PC-9 (cell line): ENCODE measurements at regions not wholly inside any gene's neighbourhood (a gene's known extent, or its start where the extent isn't known, plus 50 kb on each side); places are given as distances from the start of the nearest gene placed in this dataset.

Source experiments
- EZH2 ChIP-seq: fragments of 200-600 bp; sonication (generic); IDR thresholded peaks from 2 replicates; pipeline ENCODE4 v1.8.0; 2017; ENCODE audit warnings: antibody characterized with exemption, low read depth
- TF ChIP-seq, protein P1 (sequence below): fragments of 200-600 bp; sonication (generic); conservative IDR thresholded peaks from 2 replicates; pipeline ENCODE4 v1.6.1; 2017; ENCODE audit warnings: mixed run types, antibody characterized with exemption, mild to moderate bottlenecking, moderate library complexity

DNA sequence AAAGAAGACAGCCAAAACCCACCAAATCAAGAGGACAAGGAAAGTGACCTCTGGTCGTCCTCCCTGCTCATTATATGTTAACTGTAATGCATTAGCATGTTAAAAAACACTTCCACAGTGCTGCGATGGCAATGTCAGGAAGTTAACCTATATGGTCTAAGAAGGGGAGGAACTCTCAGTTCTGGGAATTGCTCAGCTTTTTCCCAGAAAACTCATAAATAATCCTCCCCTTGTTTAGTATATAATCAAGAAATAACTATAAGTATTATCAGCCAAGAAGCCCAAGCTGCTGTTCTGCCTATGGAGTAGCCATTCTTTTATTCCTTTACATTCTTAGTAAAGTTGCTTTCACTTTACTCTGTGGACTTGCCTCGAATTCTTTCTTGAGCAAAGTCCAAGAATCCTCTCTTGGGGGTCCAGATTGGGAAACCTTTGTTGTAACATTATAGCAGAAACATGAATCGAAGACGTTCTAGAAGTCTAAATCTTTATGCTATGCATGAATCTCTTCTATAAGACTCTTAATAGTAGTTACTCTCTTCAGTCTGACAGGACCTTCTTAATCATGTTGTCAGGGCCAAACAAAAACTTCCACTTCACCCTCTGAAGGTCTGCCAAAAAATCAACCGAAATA, 110.0 kb upstream of the VANGL1 start:
- TF ChIP-seq, protein P1, sequence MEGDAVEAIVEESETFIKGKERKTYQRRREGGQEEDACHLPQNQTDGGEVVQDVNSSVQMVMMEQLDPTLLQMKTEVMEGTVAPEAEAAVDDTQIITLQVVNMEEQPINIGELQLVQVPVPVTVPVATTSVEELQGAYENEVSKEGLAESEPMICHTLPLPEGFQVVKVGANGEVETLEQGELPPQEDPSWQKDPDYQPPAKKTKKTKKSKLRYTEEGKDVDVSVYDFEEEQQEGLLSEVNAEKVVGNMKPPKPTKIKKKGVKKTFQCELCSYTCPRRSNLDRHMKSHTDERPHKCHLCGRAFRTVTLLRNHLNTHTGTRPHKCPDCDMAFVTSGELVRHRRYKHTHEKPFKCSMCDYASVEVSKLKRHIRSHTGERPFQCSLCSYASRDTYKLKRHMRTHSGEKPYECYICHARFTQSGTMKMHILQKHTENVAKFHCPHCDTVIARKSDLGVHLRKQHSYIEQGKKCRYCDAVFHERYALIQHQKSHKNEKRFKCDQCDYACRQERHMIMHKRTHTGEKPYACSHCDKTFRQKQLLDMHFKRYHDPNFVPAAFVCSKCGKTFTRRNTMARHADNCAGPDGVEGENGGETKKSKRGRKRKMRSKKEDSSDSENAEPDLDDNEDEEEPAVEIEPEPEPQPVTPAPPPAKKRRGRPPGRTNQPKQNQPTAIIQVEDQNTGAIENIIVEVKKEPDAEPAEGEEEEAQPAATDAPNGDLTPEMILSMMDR, result no peak
- TF ChIP-seq EZH2, result no peak
